ENCODE measurements at regions not wholly inside any gene's neighbourhood (a gene's known extent, or its start where the extent isn't known, plus 50 kb on each side); places are given as distances from the start of the nearest gene placed in this dataset.

GRCh38 chr14:61171727-61172126 lies 109.4 kb downstream of the TMEM30B start:
- DNase-seq = no peak
- WGBS, 2 donors (ENCODE audit: low coverage in 1 of 2) = 69 to 74% methylated on average over 2 of the region's 2 CpGs
- Histone ChIP-seq H3K4me3 (no peak overlapping the region), H3K27ac (no peak overlapping the region), H3K27me3 (no peaks in the 10 kb centered on the region), H3K9me3 (no peaks in the 10 kb centered on the region), H3K4me1 (no peaks in the 10 kb centered on the region), H3K36me3 (no peaks in the 10 kb centered on the region)
- in situ Hi-C loops (cut with MboI; ENCODE audit: low pct_ligation_motif_present in 1 of 4, low pct_unique_long_range_greater_than_20kb in 1 of 4, low sequenced_read_pairs in 3 of 4) (no loop called here), intact Hi-C loops (cut with DNase I; ENCODE audit: low total_unique reads) (no loop called here)
- TF ChIP-seq EP300 (IDR thresholded peaks at IDR 0.05; ENCODE audit: low read depth) (no peak), POLR2AphosphoS5 (IDR thresholded peaks at IDR 0.05) (no peak), POLR2A (IDR thresholded peaks at IDR 0.05) (no peak)
- TF ChIP-seq, protein P1, sequence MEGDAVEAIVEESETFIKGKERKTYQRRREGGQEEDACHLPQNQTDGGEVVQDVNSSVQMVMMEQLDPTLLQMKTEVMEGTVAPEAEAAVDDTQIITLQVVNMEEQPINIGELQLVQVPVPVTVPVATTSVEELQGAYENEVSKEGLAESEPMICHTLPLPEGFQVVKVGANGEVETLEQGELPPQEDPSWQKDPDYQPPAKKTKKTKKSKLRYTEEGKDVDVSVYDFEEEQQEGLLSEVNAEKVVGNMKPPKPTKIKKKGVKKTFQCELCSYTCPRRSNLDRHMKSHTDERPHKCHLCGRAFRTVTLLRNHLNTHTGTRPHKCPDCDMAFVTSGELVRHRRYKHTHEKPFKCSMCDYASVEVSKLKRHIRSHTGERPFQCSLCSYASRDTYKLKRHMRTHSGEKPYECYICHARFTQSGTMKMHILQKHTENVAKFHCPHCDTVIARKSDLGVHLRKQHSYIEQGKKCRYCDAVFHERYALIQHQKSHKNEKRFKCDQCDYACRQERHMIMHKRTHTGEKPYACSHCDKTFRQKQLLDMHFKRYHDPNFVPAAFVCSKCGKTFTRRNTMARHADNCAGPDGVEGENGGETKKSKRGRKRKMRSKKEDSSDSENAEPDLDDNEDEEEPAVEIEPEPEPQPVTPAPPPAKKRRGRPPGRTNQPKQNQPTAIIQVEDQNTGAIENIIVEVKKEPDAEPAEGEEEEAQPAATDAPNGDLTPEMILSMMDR (IDR thresholded peaks at IDR 0.05) = no peak

- no peaks in the 10 kb centered on the region for H3K4me1 ChIP-seq
- no peaks in the 10 kb centered on the region for H3K9me3 ChIP-seq
- no peak overlapping the region for H3K27ac ChIP-seq
- no peaks in the 10 kb centered on the region for H3K36me3 ChIP-seq
- no peak for TF ChIP-seq POLR2A (IDR thresholded peaks at IDR 0.05)
- TF ChIP-seq POLR2AphosphoS5 (IDR thresholded peaks at IDR 0.05) = no peak
- no peak for TF ChIP-seq EP300 (IDR thresholded peaks at IDR 0.05; ENCODE audit: low read depth)
- TF ChIP-seq, protein P1 (IDR thresholded peaks at IDR 0.05) = no peak
- intact Hi-C loops (cut with DNase I; ENCODE audit: low total_unique reads) (no loop called here), in situ Hi-C loops (cut with MboI; ENCODE audit: low pct_ligation_motif_present in 1 of 4, low pct_unique_long_range_greater_than_20kb in 1 of 4, low sequenced_read_pairs in 3 of 4) (no loop called here)
- no peaks in the 10 kb centered on the region for H3K27me3 ChIP-seq
- no peak overlapping the region for H3K4me3 ChIP-seq
- 82 to 90% methylated on average over 1 of the region's 1 CpG for WGBS, 2 donors (ENCODE audit: low coverage in 1 of 2)
- no peak for DNase-seq
These were observed 113.0 kb downstream of the TMEM30B start for GRCh38 chr14:61168141-61168540.

GRCh38 chr14:61167642-61168041 lies 113.5 kb downstream of the TMEM30B start:
- WGBS, 2 donors (ENCODE audit: low coverage in 1 of 2) = 80 to 94% methylated on average over 1 of the region's 1 CpG
- TF ChIP-seq POLR2AphosphoS5 (IDR thresholded peaks at IDR 0.05) = no peak
- no peak for TF ChIP-seq POLR2A (IDR thresholded peaks at IDR 0.05)
- TF ChIP-seq, protein P1 (IDR thresholded peaks at IDR 0.05) = no peak
- no peak for TF ChIP-seq EP300 (IDR thresholded peaks at IDR 0.05; ENCODE audit: low read depth)
- H3K9me3 ChIP-seq = no peaks in the 10 kb centered on the region
- no peaks in the 10 kb centered on the region for H3K27me3 ChIP-seq
- H3K36me3 ChIP-seq = no peaks in the 10 kb centered on the region
- H3K27ac ChIP-seq = no peak overlapping the region
- intact Hi-C loops (cut with DNase I; ENCODE audit: low total_unique reads) = no loop called here
- DNase-seq = no peak
- no peak overlapping the region for H3K4me3 ChIP-seq
- H3K4me1 ChIP-seq = no peaks in the 10 kb centered on the region
- in situ Hi-C loops (cut with MboI; ENCODE audit: low pct_ligation_motif_present in 1 of 4, low pct_unique_long_range_greater_than_20kb in 1 of 4, low sequenced_read_pairs in 3 of 4) = no loop called here

GRCh38 chr14:61160798-61161197 lies 120.3 kb downstream of the TMEM30B start:
- intact Hi-C loops (cut with DNase I; ENCODE audit: low total_unique reads) (no loop called here), in situ Hi-C loops (cut with MboI; ENCODE audit: low pct_ligation_motif_present in 1 of 4, low pct_unique_long_range_greater_than_20kb in 1 of 4, low sequenced_read_pairs in 3 of 4) (no loop called here)
- Histone ChIP-seq H3K27ac (no peak overlapping the region), H3K36me3 (no peaks in the 10 kb centered on the region), H3K27me3 (no peaks in the 10 kb centered on the region), H3K4me1 (no peaks in the 10 kb centered on the region), H3K9me3 (no peaks in the 10 kb centered on the region), H3K4me3 (no peak overlapping the region)
- TF ChIP-seq EP300 (IDR thresholded peaks at IDR 0.05; ENCODE audit: low read depth) (no peak), POLR2AphosphoS5 (IDR thresholded peaks at IDR 0.05) (no peak), POLR2A (IDR thresholded peaks at IDR 0.05) (no peak)
- TF ChIP-seq, protein P1 (IDR thresholded peaks at IDR 0.05) = no peak
- DNase-seq = no peak
- WGBS, 2 donors (ENCODE audit: low coverage in 1 of 2) = 79 to 81% methylated on average over 2 of the region's 2 CpGs
